ENCODE measurements at regions not wholly inside any gene's neighbourhood (a gene's known extent, or its start where the extent isn't known, plus 50 kb on each side); places are given as distances from the start of the nearest gene placed in this dataset.

- TF ChIP-seq CTCF (IDR thresholded peaks at IDR 0.05; ENCODE audit: low read depth, low read length, missing control alignments), result no peak
- no peak for DNase-seq (ENCODE audit: extremely low read depth, low read depth)
- H3K4me3 ChIP-seq (replicated peaks; ENCODE audit: low read depth, low read length), result no peak overlapping the region
Measured at GRCh38 chr17:56074361-56074890, 78.8 kb upstream of the ANKFN1 start.

- DNase-seq (ENCODE audit: extremely low read depth, low read depth), result no peak
- no peak overlapping the region for H3K4me3 ChIP-seq (replicated peaks; ENCODE audit: low read depth, low read length)
- no peak for TF ChIP-seq CTCF (IDR thresholded peaks at IDR 0.05; ENCODE audit: low read depth, low read length, missing control alignments)
Measured at GRCh38 chr17:56076980-56077379, 76.3 kb upstream of the ANKFN1 start.

GRCh38 chr17:56083475-56083874, 69.8 kb upstream of the ANKFN1 start:
- H3K4me3 ChIP-seq (replicated peaks; ENCODE audit: low read depth, low read length), result no peak overlapping the region
- no peak for DNase-seq (ENCODE audit: extremely low read depth, low read depth)
- no peak for TF ChIP-seq CTCF (IDR thresholded peaks at IDR 0.05; ENCODE audit: low read depth, low read length, missing control alignments)

GRCh38 chr17:56085576-56086267, 67.6 kb upstream of the ANKFN1 start:
- no peak for DNase-seq (ENCODE audit: extremely low read depth, low read depth)
- no peak overlapping the region for H3K4me3 ChIP-seq (replicated peaks; ENCODE audit: low read depth, low read length)
- TF ChIP-seq CTCF (IDR thresholded peaks at IDR 0.05; ENCODE audit: low read depth, low read length, missing control alignments), result no peak

GRCh38 chr17:56087199-56087598, 66.1 kb upstream of the ANKFN1 start:
- no peak for TF ChIP-seq CTCF (IDR thresholded peaks at IDR 0.05; ENCODE audit: low read depth, low read length, missing control alignments)
- no peak overlapping the region for H3K4me3 ChIP-seq (replicated peaks; ENCODE audit: low read depth, low read length)
- DNase-seq (ENCODE audit: extremely low read depth, low read depth), result no peak

GRCh38 chr17:56096026-56096810, 57.1 kb upstream of the ANKFN1 start:
- DNase-seq (ENCODE audit: extremely low read depth, low read depth), result no peak
- TF ChIP-seq CTCF (IDR thresholded peaks at IDR 0.05; ENCODE audit: low read depth, low read length, missing control alignments), result no peak
- H3K4me3 ChIP-seq (replicated peaks; ENCODE audit: low read depth, low read length), result no peak overlapping the region

Data from HFF-Myc (cell line).